ENCODE measurements at regions not wholly inside any gene's neighbourhood (a gene's known extent, or its start where the extent isn't known, plus 50 kb on each side); places are given as distances from the start of the nearest gene placed in this dataset.

GRCh38 chr4:147332091-147332490, 148.8 kb upstream of the EDNRA start:
- H3K27ac ChIP-seq, result no peak overlapping the region
- H3K4me1 ChIP-seq, result no peaks in the 10 kb centered on the region
- H3K27me3 ChIP-seq (replicated peaks in 1 of 7), result no peaks in the 10 kb centered on the region
- WGBS, 5 donors, result 78 to 91% (median 79%) methylated on average over 1 of the region's 1 CpG
- TF ChIP-seq CTCF (IDR thresholded peaks at IDR 0.05 in 8 of 11, conservative IDR thresholded peaks at IDR 0.05 in 3 of 11) (no peak), POLR2AphosphoS5 (IDR thresholded peaks at IDR 0.05) (no peak), POLR2A (IDR thresholded peaks at IDR 0.05) (no peak)
- no peaks in the 10 kb centered on the region for H3K9me3 ChIP-seq
- intact Hi-C loops (cut with DNase I; ENCODE audit: low total_unique reads), result no loop called here
- no peaks in the 10 kb centered on the region for H3K36me3 ChIP-seq
- no peak overlapping the region for H3K4me3 ChIP-seq
- DNase-seq, result no peak

- peak overlapping the region in 1 of 8 donors; percentile 0 for H3K27ac ChIP-seq
- no peaks in the 10 kb centered on the region for H3K9me3 ChIP-seq
- H3K27me3 ChIP-seq (replicated peaks in 1 of 7), result no peaks in the 10 kb centered on the region
- no peak overlapping the region for H3K4me3 ChIP-seq
- H3K36me3 ChIP-seq, result no peaks in the 10 kb centered on the region
- 41 to 57% (median 46%) methylated on average over 1 of the region's 1 CpG for WGBS, 5 donors
- intact Hi-C loops (cut with DNase I; ENCODE audit: low total_unique reads), result no loop called here
- H3K4me1 ChIP-seq, result no peaks in the 10 kb centered on the region
- DNase-seq, result no peak
- no peak for TF ChIP-seq POLR2A (IDR thresholded peaks at IDR 0.05)
- TF ChIP-seq CTCF (IDR thresholded peaks at IDR 0.05 in 8 of 11, conservative IDR thresholded peaks at IDR 0.05 in 3 of 11), result no peak
- no peak for TF ChIP-seq POLR2AphosphoS5 (IDR thresholded peaks at IDR 0.05)
Measured at GRCh38 chr4:147334478-147334877, 146.4 kb upstream of the EDNRA start.

GRCh38 chr4:147335183-147335582, 145.7 kb upstream of the EDNRA start:
- Histone ChIP-seq H3K4me1 (no peaks in the 10 kb centered on the region), H3K27me3 (replicated peaks in 1 of 7) (no peaks in the 10 kb centered on the region), H3K27ac (no peak overlapping the region), H3K36me3 (no peaks in the 10 kb centered on the region), H3K4me3 (no peak overlapping the region), H3K9me3 (no peaks in the 10 kb centered on the region)
- DNase-seq, result no peak
- intact Hi-C loops (cut with DNase I; ENCODE audit: low total_unique reads), result no loop called here
- 89 to 98% (median 95%) methylated on average over 1 of the region's 1 CpG for WGBS, 5 donors
- no peak for TF ChIP-seq CTCF (IDR thresholded peaks at IDR 0.05 in 8 of 11, conservative IDR thresholded peaks at IDR 0.05 in 3 of 11)
- TF ChIP-seq POLR2AphosphoS5 (IDR thresholded peaks at IDR 0.05), result no peak
- no peak for TF ChIP-seq POLR2A (IDR thresholded peaks at IDR 0.05)

- no peaks in the 10 kb centered on the region for H3K27me3 ChIP-seq (replicated peaks in 1 of 7)
- TF ChIP-seq CTCF (IDR thresholded peaks at IDR 0.05 in 8 of 11, conservative IDR thresholded peaks at IDR 0.05 in 3 of 11), result no peak
- TF ChIP-seq POLR2A (IDR thresholded peaks at IDR 0.05), result no peak
- TF ChIP-seq POLR2AphosphoS5 (IDR thresholded peaks at IDR 0.05), result no peak
- intact Hi-C loops (cut with DNase I; ENCODE audit: low total_unique reads), result no loop called here
- H3K4me1 ChIP-seq, result no peaks in the 10 kb centered on the region
- H3K36me3 ChIP-seq, result no peaks in the 10 kb centered on the region
- no peak for DNase-seq
- no peaks in the 10 kb centered on the region for H3K9me3 ChIP-seq
- H3K4me3 ChIP-seq, result no peak overlapping the region
- no peak overlapping the region for H3K27ac ChIP-seq
- WGBS, 5 donors, result 19 to 42% (median 38%) methylated on average over 2 of the region's 2 CpGs
Measured at GRCh38 chr4:147336252-147336651, 144.6 kb upstream of the EDNRA start.
